ENCODE measurements at regions not wholly inside any gene's neighbourhood (a gene's known extent, or its start where the extent isn't known, plus 50 kb on each side); places are given as distances from the start of the nearest gene placed in this dataset.

- TF ChIP-seq, protein P1, sequence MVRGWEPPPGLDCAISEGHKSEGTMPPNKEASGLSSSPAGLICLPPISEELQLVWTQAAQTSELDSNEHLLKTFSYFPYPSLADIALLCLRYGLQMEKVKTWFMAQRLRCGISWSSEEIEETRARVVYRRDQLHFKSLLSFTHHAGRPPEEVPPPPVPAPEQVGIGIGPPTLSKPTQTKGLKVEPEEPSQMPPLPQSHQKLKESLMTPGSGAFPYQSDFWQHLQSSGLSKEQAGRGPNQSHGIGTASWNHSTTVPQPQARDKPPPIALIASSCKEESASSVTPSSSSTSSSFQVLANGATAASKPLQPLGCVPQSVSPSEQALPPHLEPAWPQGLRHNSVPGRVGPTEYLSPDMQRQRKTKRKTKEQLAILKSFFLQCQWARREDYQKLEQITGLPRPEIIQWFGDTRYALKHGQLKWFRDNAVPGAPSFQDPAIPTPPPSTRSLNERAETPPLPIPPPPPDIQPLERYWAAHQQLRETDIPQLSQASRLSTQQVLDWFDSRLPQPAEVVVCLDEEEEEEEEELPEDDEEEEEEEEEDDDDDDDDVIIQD (CRISPR knock-in tag; IDR thresholded peaks at IDR 0.05; ENCODE audit: low read depth), result peak; percentile 59; the same call in 1 of the 2 replicates
- TF ChIP-seq FOSL2 (CRISPR knock-in tag; IDR thresholded peaks at IDR 0.05) (peak; percentile 94), ZFX (CRISPR knock-in tag; IDR thresholded peaks at IDR 0.05; ENCODE audit: low read depth) (peak; percentile 42; the same call in 1 of the 2 replicates), ZNF777 (CRISPR knock-in tag; IDR thresholded peaks at IDR 0.05) (no peak), POLR2A (IDR thresholded peaks at IDR 0.05; ENCODE audit: insufficient read depth in 1 of 2, low read depth in 2 of 2, low read length in 2 of 2) (no peak), JUND (CRISPR knock-in tag; IDR thresholded peaks at IDR 0.05) (peak; percentile 13; the same call in 1 of the 2 replicates), MLXIP (CRISPR knock-in tag; IDR thresholded peaks at IDR 0.05; ENCODE audit: borderline replicate concordance) (no peak), HOXA3 (CRISPR knock-in tag; IDR thresholded peaks at IDR 0.05) (0 out of 2 replicates have a peak, but pooled peaks have one; percentile 23), POGZ (CRISPR knock-in tag; IDR thresholded peaks at IDR 0.05) (peak; percentile 57; the same call in 1 of the 2 replicates), KMT2A (CRISPR knock-in tag; IDR thresholded peaks at IDR 0.05) (no peak), SPEN (CRISPR knock-in tag; IDR thresholded peaks at IDR 0.05; ENCODE audit: low read depth) (0 out of 2 replicates have a peak, but pooled peaks have one; percentile 21), HNRNPL (IDR thresholded peaks at IDR 0.05; ENCODE audit: low read depth, low read length) (peak; percentile 92), ZNF644 (CRISPR knock-in tag; IDR thresholded peaks at IDR 0.05; ENCODE audit: low read depth) (peak; percentile 64; the same call in 1 of the 2 replicates), STAG1 (CRISPR knock-in tag; IDR thresholded peaks at IDR 0.05) (peak; percentile 46), ARID3A (IDR thresholded peaks at IDR 0.05; ENCODE audit: low read depth, low read length) (0 out of 2 replicates have a peak, but pooled peaks have one; percentile 44), HMGXB4 (CRISPR knock-in tag; IDR thresholded peaks at IDR 0.05; ENCODE audit: borderline replicate concordance in 1 of 2, low read depth in 1 of 2) (peak in 1 of 2 experiments; percentile 23; a peak in 1 of 4 replicates)
- TF ChIP-seq, protein P2, sequence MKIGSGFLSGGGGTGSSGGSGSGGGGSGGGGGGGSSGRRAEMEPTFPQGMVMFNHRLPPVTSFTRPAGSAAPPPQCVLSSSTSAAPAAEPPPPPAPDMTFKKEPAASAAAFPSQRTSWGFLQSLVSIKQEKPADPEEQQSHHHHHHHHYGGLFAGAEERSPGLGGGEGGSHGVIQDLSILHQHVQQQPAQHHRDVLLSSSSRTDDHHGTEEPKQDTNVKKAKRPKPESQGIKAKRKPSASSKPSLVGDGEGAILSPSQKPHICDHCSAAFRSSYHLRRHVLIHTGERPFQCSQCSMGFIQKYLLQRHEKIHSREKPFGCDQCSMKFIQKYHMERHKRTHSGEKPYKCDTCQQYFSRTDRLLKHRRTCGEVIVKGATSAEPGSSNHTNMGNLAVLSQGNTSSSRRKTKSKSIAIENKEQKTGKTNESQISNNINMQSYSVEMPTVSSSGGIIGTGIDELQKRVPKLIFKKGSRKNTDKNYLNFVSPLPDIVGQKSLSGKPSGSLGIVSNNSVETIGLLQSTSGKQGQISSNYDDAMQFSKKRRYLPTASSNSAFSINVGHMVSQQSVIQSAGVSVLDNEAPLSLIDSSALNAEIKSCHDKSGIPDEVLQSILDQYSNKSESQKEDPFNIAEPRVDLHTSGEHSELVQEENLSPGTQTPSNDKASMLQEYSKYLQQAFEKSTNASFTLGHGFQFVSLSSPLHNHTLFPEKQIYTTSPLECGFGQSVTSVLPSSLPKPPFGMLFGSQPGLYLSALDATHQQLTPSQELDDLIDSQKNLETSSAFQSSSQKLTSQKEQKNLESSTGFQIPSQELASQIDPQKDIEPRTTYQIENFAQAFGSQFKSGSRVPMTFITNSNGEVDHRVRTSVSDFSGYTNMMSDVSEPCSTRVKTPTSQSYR (CRISPR knock-in tag; IDR thresholded peaks at IDR 0.05; ENCODE audit: borderline replicate concordance), result peak; percentile 31; the same call in 1 of the 2 replicates
- TF ChIP-seq, protein P3, sequence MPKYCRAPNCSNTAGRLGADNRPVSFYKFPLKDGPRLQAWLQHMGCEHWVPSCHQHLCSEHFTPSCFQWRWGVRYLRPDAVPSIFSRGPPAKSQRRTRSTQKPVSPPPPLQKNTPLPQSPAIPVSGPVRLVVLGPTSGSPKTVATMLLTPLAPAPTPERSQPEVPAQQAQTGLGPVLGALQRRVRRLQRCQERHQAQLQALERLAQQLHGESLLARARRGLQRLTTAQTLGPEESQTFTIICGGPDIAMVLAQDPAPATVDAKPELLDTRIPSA (CRISPR knock-in tag; IDR thresholded peaks at IDR 0.05; ENCODE audit: borderline replicate concordance), result no peak
Observed at GRCh38 chr11:8328848-8329330, 65.2 kb upstream of the LMO1 start (continued).

Data from HepG2 (cell line).